ENCODE measurements at regions not wholly inside any gene's neighbourhood (a gene's known extent, or its start where the extent isn't known, plus 50 kb on each side); places are given as distances from the start of the nearest gene placed in this dataset.

DNA sequence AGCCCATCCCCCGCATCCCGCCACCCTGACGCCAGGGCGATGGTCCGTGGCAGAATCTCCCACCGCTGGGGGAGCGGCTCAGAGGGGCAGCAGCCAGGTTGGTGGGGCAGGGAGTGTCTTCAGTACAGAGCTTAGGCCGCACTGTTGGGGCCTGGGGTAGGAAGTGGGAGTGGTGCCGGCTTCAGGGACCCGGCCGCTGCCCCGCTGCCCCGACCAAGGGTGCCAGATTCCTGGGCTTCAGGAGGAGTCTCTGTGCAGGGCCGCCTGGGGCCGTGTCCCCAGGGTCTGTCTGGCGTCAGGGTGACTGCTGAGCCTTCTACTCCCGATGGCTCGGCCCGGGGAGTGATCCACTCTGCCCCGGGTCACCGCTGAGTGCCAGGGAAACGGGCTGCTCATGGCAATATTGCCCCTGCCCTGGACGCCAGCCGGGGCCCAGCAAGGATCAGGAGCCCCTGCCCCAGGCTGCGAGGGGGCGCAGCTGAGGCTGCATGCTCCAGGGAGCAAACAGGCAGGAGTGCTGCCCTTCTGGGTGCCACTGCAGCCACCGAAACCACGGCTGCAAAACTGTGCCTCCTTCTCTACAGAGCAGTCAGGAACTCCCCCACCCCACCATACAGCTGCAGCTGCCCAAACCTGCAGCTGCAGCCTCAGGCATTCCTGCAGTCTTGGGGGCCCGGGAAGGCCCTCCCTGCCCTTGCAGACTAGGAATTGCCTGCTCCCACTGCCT lies 1206.1 kb downstream of the ARAP2 start:
- ATAC-seq = peak in 1 of 2 donors; percentile 8
- DNase-seq = no peak
- intact Hi-C loops (cut with DNase I) = no loop called here

DNA sequence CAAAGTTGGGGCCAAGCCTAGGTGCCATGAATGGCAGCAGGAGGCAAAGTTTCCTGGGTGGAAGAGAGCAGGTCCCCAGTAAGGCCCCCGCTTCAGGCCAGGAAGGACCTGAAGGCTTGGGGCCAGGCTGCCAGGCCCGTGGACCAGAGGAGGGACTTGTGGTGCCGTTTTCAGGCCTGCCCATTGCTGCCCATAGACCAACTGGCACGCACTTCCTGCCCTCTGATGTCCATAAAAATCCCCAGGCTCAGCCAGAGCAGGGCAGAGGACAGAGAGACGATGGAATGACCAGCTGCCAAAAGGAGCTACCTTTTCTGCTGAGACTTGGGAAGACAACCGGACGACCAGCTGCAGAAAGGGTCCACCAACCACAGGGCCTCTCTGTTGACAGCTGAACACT lies 1205.5 kb downstream of the ARAP2 start:
- DNase-seq (no peak), ATAC-seq (no peak)
- intact Hi-C loops (cut with DNase I) = no loop called here

GRCh38 chr4:35052546-35052945 lies 1191.8 kb downstream of the ARAP2 start:
- DNase-seq (no peak), ATAC-seq (no peak)
- intact Hi-C loops (cut with DNase I) = no loop called here

GRCh38 chr4:35063031-35063570 lies 1181.2 kb downstream of the ARAP2 start:
- DNase-seq = no peak
- no peak for ATAC-seq
- intact Hi-C loops (cut with DNase I) = no loop called here

GRCh38 chr4:35066406-35066805 lies 1177.9 kb downstream of the ARAP2 start:
- intact Hi-C loops (cut with DNase I) = no loop called here
- DNase-seq (no peak), ATAC-seq (no peak)

- intact Hi-C loops (cut with DNase I) = no loop called here
- ATAC-seq (no peak), DNase-seq (no peak)
These were observed 1163.5 kb downstream of the ARAP2 start for GRCh38 chr4:35080799-35081198.

DNA sequence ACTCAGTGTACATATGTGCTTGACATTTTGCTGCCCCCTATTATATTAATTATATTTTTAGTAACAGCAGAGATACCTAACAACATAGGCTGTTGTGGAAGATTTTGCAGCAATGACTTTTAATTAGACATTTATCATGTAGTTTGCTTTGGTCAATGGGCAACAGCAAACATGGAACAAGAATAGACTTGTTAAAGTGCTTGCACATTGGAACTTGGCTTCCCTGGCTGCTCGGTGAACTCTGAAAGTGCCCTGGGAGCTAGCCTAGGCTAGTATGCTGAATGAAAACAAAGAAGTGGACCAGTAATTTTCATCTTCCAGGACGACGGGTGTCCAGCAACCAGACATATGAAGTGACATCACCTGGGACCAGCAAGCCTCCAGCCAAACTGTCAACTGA lies 1157.1 kb downstream of the ARAP2 start:
- ATAC-seq (no peak), DNase-seq (no peak)
- intact Hi-C loops (cut with DNase I) = no loop called here

- DNase-seq (no peak), ATAC-seq (no peak)
- intact Hi-C loops (cut with DNase I) = no loop called here
These were observed 1143.4 kb downstream of the ARAP2 start for GRCh38 chr4:35100932-35101331.

- DNase-seq = no peak
- ATAC-seq = no peak
- intact Hi-C loops (cut with DNase I) = no loop called here
These were observed 1142.2 kb downstream of the ARAP2 start for GRCh38 chr4:35102066-35102465.

DNA sequence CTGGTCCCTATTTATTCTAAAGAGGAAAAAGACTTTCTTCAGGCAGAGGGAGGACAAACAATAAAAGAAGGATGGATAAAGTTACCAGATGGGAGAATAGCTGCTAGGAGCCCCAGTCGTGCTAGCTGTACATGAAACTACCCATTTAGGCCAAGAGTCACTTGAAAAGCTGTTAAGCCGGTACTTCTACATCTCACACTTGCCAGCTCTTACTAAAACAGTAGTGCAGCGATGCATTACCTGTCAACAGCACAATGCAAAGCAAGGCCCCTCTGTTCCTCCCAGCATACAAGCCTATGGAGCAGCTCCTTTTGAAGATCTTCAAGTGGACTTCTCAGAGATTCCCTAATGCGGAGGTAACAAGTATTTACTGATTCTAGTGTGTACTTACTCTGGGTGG lies 1138.8 kb downstream of the ARAP2 start:
- ATAC-seq (no peak), DNase-seq (no peak)

GRCh38 chr4:35106091-35106734 lies 1138.1 kb downstream of the ARAP2 start:
- intact Hi-C loops (cut with DNase I) = no loop called here
- no peak for ATAC-seq
- DNase-seq = no peak

More for the DNA sequence above, 1138.8 kb downstream of the ARAP2 start:
- intact Hi-C loops (cut with DNase I) = no loop called here

GRCh38 chr4:35124106-35124505 lies 1120.2 kb downstream of the ARAP2 start:
- DNase-seq = no peak
- intact Hi-C loops (cut with DNase I) = no loop called here
- no peak for ATAC-seq

- intact Hi-C loops (cut with DNase I) = no loop called here
- DNase-seq (no peak), ATAC-seq (no peak)
These were observed 1118.2 kb downstream of the ARAP2 start for GRCh38 chr4:35125995-35126712.

DNA sequence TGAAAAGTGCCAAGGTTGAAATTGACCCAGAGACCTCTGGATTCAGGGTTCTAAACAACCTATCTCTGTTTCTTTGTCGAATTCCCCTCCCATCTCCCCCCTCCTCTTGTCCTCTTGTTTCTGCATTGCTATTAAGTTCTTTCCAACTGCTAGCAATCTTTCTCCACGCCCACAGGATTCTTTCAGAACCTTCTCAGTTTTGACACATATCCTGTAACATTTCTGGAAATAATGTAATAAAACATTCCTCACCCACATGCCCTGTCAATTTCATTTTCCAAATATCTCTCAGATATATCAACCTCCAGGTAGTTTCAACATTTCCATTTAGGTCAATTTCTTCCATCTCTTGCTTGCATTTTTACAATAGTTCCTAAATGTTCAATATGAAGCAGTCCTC lies 1105.9 kb downstream of the ARAP2 start:
- DNase-seq (no peak), ATAC-seq (no peak)
- intact Hi-C loops (cut with DNase I) = no loop called here

DNA sequence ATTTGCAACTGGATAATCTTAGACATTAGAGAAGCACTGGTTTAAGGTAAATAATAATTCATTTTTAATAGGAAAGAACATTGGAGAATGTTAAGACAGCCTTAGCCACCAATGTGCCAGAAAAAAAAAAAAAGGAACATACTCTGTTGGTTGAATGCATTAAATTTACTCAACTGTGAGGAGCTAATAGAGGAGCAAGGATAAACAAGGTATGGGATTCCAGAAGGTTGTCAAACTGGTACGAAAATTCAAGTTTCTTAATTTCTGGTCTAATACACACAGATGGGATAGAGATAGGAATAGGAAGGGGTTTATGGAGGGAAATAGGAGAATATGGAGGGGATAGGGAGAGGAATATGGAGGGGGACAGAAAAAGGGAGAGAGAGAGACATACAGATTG lies 1096.6 kb downstream of the ARAP2 start:
- intact Hi-C loops (cut with DNase I) = no loop called here
- DNase-seq (no peak), ATAC-seq (no peak)

GRCh38 chr4:35151816-35152572 lies 1092.3 kb downstream of the ARAP2 start:
- ATAC-seq (no peak), DNase-seq (no peak)
- intact Hi-C loops (cut with DNase I) = no loop called here

- DNase-seq (no peak), ATAC-seq (no peak)
- intact Hi-C loops (cut with DNase I) = no loop called here
These were observed 1081.1 kb downstream of the ARAP2 start for GRCh38 chr4:35163168-35163567.

DNA sequence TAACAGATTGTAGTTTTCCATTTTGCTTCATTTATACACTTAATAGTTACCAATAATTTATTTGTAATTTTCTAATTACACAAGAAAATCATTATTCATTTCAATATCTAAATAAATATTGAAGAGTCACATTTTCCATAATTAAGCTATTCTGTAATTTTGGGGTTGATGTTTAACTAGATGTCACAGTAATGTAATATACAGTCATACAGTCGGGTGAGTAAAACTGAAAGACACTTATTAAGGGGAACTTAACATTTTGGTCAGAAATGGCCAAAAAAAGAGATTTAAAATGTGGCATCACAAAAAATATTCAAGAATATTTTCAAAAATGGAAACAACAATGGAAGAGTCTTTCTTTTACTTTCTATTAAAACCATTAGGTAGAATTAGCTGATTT lies 1080.3 kb downstream of the ARAP2 start:
- ATAC-seq = no peak
- DNase-seq = no peak
- intact Hi-C loops (cut with DNase I) = no loop called here

DNA sequence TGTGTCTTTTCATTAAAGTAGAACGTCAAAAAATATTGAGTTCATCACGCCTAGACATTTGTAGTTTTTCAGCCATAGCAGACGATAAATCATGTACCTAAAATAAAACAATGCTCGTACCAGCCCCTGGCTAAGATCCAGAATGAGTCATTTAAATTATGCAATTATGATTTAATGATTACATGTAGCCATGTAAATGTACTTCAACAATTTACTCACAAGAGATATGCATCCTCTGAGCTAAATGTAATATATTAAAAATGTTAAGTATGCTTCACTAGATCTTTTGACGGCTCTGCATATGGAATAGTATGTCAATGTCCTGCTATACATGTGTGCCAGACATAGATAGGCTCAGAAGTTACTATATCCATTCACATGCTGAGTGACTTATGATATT lies 1077.8 kb downstream of the ARAP2 start:
- ATAC-seq (no peak), DNase-seq (no peak)
- intact Hi-C loops (cut with DNase I) = no loop called here

- DNase-seq (no peak), ATAC-seq (no peak)
- intact Hi-C loops (cut with DNase I) = no loop called here
These were observed 1076.9 kb downstream of the ARAP2 start for GRCh38 chr4:35167385-35167784.

Data from left cardiac atrium (tissue), 4 donors.